HCT116 (cell line): ENCODE measurements at regions not wholly inside any gene's neighbourhood (a gene's known extent, or its start where the extent isn't known, plus 50 kb on each side); places are given as distances from the start of the nearest gene placed in this dataset.

Source experiments
- ATAC-seq: fragments of 200-7000 bp; cut with Tn5 transposase; 2 replicates; pipeline ENCODE4 v1.9.1; 2020; ENCODE audit warnings: mild to moderate bottlenecking, moderate library complexity
- BruUV-seq: library from RNA; stranded (reverse); fragments of 400-500 nt; replicated peaks from 2 replicates; lab custom pipeline; 2021; lab: Mats Ljungman, UMichigan
- CTCF ChIA-PET: fragments of 300-600 bp; sonication (Branson Sonifier 250); formaldehyde crosslinking; loops from one replicate; lab custom pipeline; 2021; ENCODE audit warnings: antibody characterized with exemption; lab: Charles Lee
- POLR2A ChIA-PET: fragments of 300-600, 350-600 bp; sonication (Branson Sonifier 250); formaldehyde crosslinking; loops from one replicate; lab custom pipeline; 2021; ENCODE audit warnings: antibody characterized with exemption; lab: Charles Lee
- RAD21 ChIA-PET, 2 experiments: fragments of 300-600 bp; sonication (Branson Sonifier 250); formaldehyde crosslinking; loops; one replicate each; lab custom pipeline; 2023; ENCODE audit warnings: low total read pairs in 2 of 2; ENCODE audit not compliant: uncharacterized antibody in 2 of 2, unreplicated experiment in 2 of 2, low non-redundant PET in 1 of 2; lab: Charles Lee
- DNase-seq: peaks from one replicate; pipeline ENCODE4 v3.0.0-alpha.2; 2010; ENCODE audit warnings: low read depth, low spot score
- H2AFZ ChIP-seq: fragments of 200-600 bp; shearing (Covaris generic), sonication (generic); 2 replicates; pipeline ENCODE4 v1.6.1; 2017; ENCODE audit warnings: low read depth, mixed run types, mixed read lengths, antibody characterized with exemption, low read length; ENCODE audit not compliant: poor library complexity, severe bottlenecking
- H3K27ac ChIP-seq: 2 replicates; pipeline ENCODE4 v1.5.1; 2012; ENCODE audit warnings: low read depth, low read length
- H3K27me3 ChIP-seq: fragments of 200-600 bp; sonication (generic); 2 replicates; pipeline ENCODE4 v1.6.1; 2016; ENCODE audit warnings: mixed run types, low read length, mixed read lengths; ENCODE audit not compliant: insufficient read depth
- H3K36me3 ChIP-seq, 2 experiments: fragments of 200-500 bp in 1 of 2; fragments of 200-600 bp in 1 of 2; sonication (Bioruptor generic) in 1 of 2; sonication (generic) in 1 of 2; 2 replicates each; pipeline versions ENCODE4 v1.5.1 to v1.6.1; 2014 to 2016; ENCODE audit warnings: low read length in 2 of 2, inconsistent platforms in 1 of 2, mixed read lengths in 1 of 2, mixed run types in 1 of 2; ENCODE audit not compliant: insufficient read depth in 2 of 2, control insufficient read depth in 1 of 2
- H3K4me1 ChIP-seq, 2 experiments: fragments of 200-600 bp in 1 of 2; sonication (generic) in 1 of 2; 2 replicates each; pipeline versions ENCODE4 v1.5.1 to v1.6.1; 2012 to 2017; ENCODE audit warnings: low read length in 2 of 2, inconsistent platforms in 1 of 2, mild to moderate bottlenecking in 1 of 2, mixed read lengths in 1 of 2, mixed run types in 1 of 2, moderate library complexity in 1 of 2; ENCODE audit not compliant: insufficient read depth in 2 of 2, control insufficient read depth in 1 of 2
- H3K4me2 ChIP-seq: fragments of 200-600 bp; sonication (generic); 2 replicates; pipeline ENCODE4 v1.6.1; 2017; ENCODE audit warnings: mixed run types, low read length, mixed read lengths
- H3K4me3 ChIP-seq, 2 experiments: fragments of 200-600 bp in 1 of 2; sonication (generic) in 1 of 2; replicated peaks in 1 of 2; 2 replicates each; pipeline ENCODE4 v1.5.1; 2011 to 2016; ENCODE audit warnings: low read length in 2 of 2, control low read depth in 1 of 2, low read depth in 1 of 2, mild to moderate bottlenecking in 1 of 2, mixed read lengths in 1 of 2, mixed run types in 1 of 2
- H3K79me2 ChIP-seq: fragments of 200-600 bp; sonication (generic); 2 replicates; pipeline ENCODE4 v1.6.1; 2017; ENCODE audit warnings: mild to moderate bottlenecking, mixed run types, low read length, moderate library complexity, mixed read lengths; ENCODE audit not compliant: insufficient read depth
- H3K9ac ChIP-seq: fragments of 200-600 bp; sonication (generic); 2 replicates; pipeline ENCODE4 v1.6.1; 2016; ENCODE audit warnings: low read length, mixed read lengths
- H3K9me2 ChIP-seq: fragments of 200-600 bp; sonication (generic), shearing (Covaris generic); 2 replicates; pipeline ENCODE4 v1.6.1; 2017; ENCODE audit warnings: mixed run types, mild to moderate bottlenecking, moderate library complexity; ENCODE audit not compliant: insufficient read depth
- H3K9me3 ChIP-seq, 2 experiments: fragments of 200-500 bp in 1 of 2; fragments of 200-600 bp in 1 of 2; sonication (Bioruptor generic) in 1 of 2; sonication (generic) in 1 of 2; 2 replicates each; pipeline ENCODE4 v1.6.1; 2014 to 2017; ENCODE audit warnings: low read length in 2 of 2, mixed read lengths in 2 of 2, inconsistent platforms in 1 of 2, low read depth in 1 of 2, mild to moderate bottlenecking in 1 of 2, mixed run types in 1 of 2, moderate library complexity in 1 of 2; ENCODE audit not compliant: control insufficient read depth in 1 of 2, insufficient read depth in 1 of 2
- H4K20me1 ChIP-seq: fragments of 200-600 bp; sonication (generic), shearing (Covaris generic); 2 replicates; pipeline ENCODE4 v1.6.1; 2017; ENCODE audit warnings: mixed run types, mild to moderate bottlenecking, moderate library complexity; ENCODE audit not compliant: insufficient read depth
- CEBPB ChIP-seq: IDR thresholded peaks from 2 replicates; pipeline ENCODE4 v1.6.1; 2012; ENCODE audit warnings: low read depth
- CTCF ChIP-seq, 3 experiments: fragments of 200-600 bp in 1 of 3; sonication (generic) in 1 of 3; IDR thresholded peaks in 2 of 3; conservative IDR thresholded peaks in 1 of 3; 2 replicates each; pipeline ENCODE4 v1.5.1; 2012 to 2017; ENCODE audit warnings: low read depth in 2 of 3, low read length in 2 of 3, antibody characterized with exemption in 1 of 3, borderline replicate concordance in 1 of 3, control low read depth in 1 of 3, mild to moderate bottlenecking in 1 of 3, mixed read lengths in 1 of 3, mixed run types in 1 of 3, moderate library complexity in 1 of 3; ENCODE audit not compliant: insufficient read depth in 1 of 3
- EGR1 ChIP-seq: IDR thresholded peaks from 2 replicates; pipeline ENCODE4 v1.6.1; 2012; ENCODE audit warnings: low read depth
- ELF1 ChIP-seq: IDR thresholded peaks from 2 replicates; pipeline ENCODE4 v1.6.1; 2012; ENCODE audit warnings: low read depth, borderline replicate concordance
- EZH2 ChIP-seq: fragments of 200-600 bp; sonication (generic); IDR thresholded peaks from 2 replicates; pipeline ENCODE4 v1.6.1; 2017; ENCODE audit warnings: antibody characterized with exemption, mixed run types
- EZH2phosphoT487 ChIP-seq: fragments of 200-600 bp; IDR thresholded peaks from 2 replicates; pipeline ENCODE4 v1.6.1; 2018; ENCODE audit warnings: antibody characterized with exemption, borderline replicate concordance
- FOSL1 ChIP-seq: IDR thresholded peaks from 2 replicates; pipeline ENCODE4 v1.6.1; 2012; ENCODE audit warnings: low read depth
- JUND ChIP-seq: IDR thresholded peaks from 2 replicates; pipeline ENCODE4 v1.6.1; 2012
- MAX ChIP-seq: IDR thresholded peaks from 2 replicates; pipeline ENCODE4 v1.6.1; 2012
- POLR2A ChIP-seq: IDR thresholded peaks from 2 replicates; pipeline ENCODE4 v1.7.0; 2011; ENCODE audit warnings: borderline replicate concordance; ENCODE audit not compliant: insufficient read depth, insufficient read length; ENCODE audit errors: extremely low read depth
- POLR2AphosphoS5 ChIP-seq: IDR thresholded peaks from 2 replicates; pipeline ENCODE4 v1.6.1; 2011; ENCODE audit warnings: mild to moderate bottlenecking, low read depth, low read length, moderate library complexity
- RAD21 ChIP-seq: IDR thresholded peaks from 2 replicates; pipeline ENCODE4 v1.6.1; 2012; ENCODE audit warnings: low read depth, mild to moderate bottlenecking
- REST ChIP-seq: IDR thresholded peaks from 2 replicates; pipeline ENCODE4 v1.6.1; 2012; ENCODE audit warnings: low read depth
- SIN3A ChIP-seq: IDR thresholded peaks from 2 replicates; pipeline ENCODE4 v1.6.1; 2012; ENCODE audit warnings: low read depth
- SRF ChIP-seq: IDR thresholded peaks from 2 replicates; pipeline ENCODE4 v1.6.1; 2012; ENCODE audit warnings: low read depth
- TCF7L2 ChIP-seq: IDR thresholded peaks from 2 replicates; pipeline ENCODE4 v1.7.0; 2011; ENCODE audit warnings: borderline replicate concordance, inconsistent platforms; ENCODE audit not compliant: insufficient read depth, insufficient read length; ENCODE audit errors: extremely low read depth
- YY1 ChIP-seq: IDR thresholded peaks from 2 replicates; pipeline ENCODE4 v1.6.1; 2011; ENCODE audit warnings: low read length, low read depth, moderate library complexity, mild to moderate bottlenecking; ENCODE audit not compliant: insufficient replicate concordance; ENCODE audit errors: extremely low read depth
- ZBTB33 ChIP-seq: IDR thresholded peaks from 2 replicates; pipeline ENCODE4 v1.6.1; 2011; ENCODE audit warnings: mild to moderate bottlenecking, low read length, moderate library complexity; ENCODE audit not compliant: insufficient replicate concordance; ENCODE audit errors: extremely low read depth
- ZNF274 ChIP-seq: fragments of 200-500 bp; sonication (Bioruptor generic); IDR thresholded peaks from 2 replicates; pipeline ENCODE4 v1.6.1; 2014; ENCODE audit warnings: mild to moderate bottlenecking, low read depth, low read length, inconsistent platforms
- intact Hi-C: fragments of 100-400 bp; cut with micrococcal nuclease; formaldehyde crosslinking; loops from 2 replicates; pipeline ENCODE4 v1.10.0; 2022

- H3K79me2 ChIP-seq = no peaks in the 10 kb centered on the region
- no peak overlapping the region for H3K4me3 ChIP-seq
- H4K20me1 ChIP-seq = no peaks in the 10 kb centered on the region
- H3K4me1 ChIP-seq = peaks cover 0 to 10% of the 10 kb centered on the region in 2 experiments; a peak in 1 of 4 replicates
- no peaks in the 10 kb centered on the region for H3K9me2 ChIP-seq
- peak overlapping the region; percentile 40; the same call in 1 of the 2 replicates for H3K27ac ChIP-seq
- DNase-seq (no peak), ATAC-seq (no peak)
- BruUV-seq = no TSS peak
- H3K9ac ChIP-seq = no peak overlapping the region
- no peak overlapping the region for H3K4me2 ChIP-seq
- no peaks in the 10 kb centered on the region for H3K9me3 ChIP-seq
- TF ChIP-seq POLR2AphosphoS5 (no peak), JUND (no peak), EZH2phosphoT487 (no peak), REST (no peak), FOSL1 (no peak), SRF (no peak), ZNF274 (no peak), CTCF (IDR thresholded peaks at IDR 0.05 in 2 of 3, conservative IDR thresholded peaks at IDR 0.05 in 1 of 3; ENCODE audit: borderline replicate concordance in 1 of 3, insufficient read depth in 1 of 3, low read depth in 2 of 3, low read length in 2 of 3) (no peak), EZH2 (no peak), POLR2A (no peak), RAD21 (no peak), MAX (no peak), ZBTB33 (no peak), SIN3A (no peak), EGR1 (no peak), ELF1 (no peak), CEBPB (no peak), TCF7L2 (no peak), YY1 (no peak)
- intact Hi-C loops = no loop called here
- CTCF ChIA-PET = no interaction called here
- RAD21 ChIA-PET = no interaction called here
- POLR2A ChIA-PET = no interaction called here
- H3K27me3 ChIP-seq = no peaks in the 10 kb centered on the region
- peak overlapping the region; percentile 63 for H2AFZ ChIP-seq
- no peaks in the 10 kb centered on the region for H3K36me3 ChIP-seq
Observed at GRCh38 chr5:92939428-92939827, 641.6 kb downstream of the NR2F1-AS1 start.
